VCaP (cell line): ENCODE measurements at regions not wholly inside any gene's neighbourhood (a gene's known extent, or its start where the extent isn't known, plus 50 kb on each side); places are given as distances from the start of the nearest gene placed in this dataset.
"Not testable (repeated sequence)": the region's sequence is repeated elsewhere in the genome, so short reads cannot be mapped to it uniquely, and the experiment has no call there.

Experiments
- H3K27ac ChIP-seq: fragments of 450-650 bp; 2 replicates; pipeline ENCODE4 v1.5.1; 2017
- CTCF ChIP-seq: fragments of 450-650 bp; conservative IDR thresholded peaks from 2 replicates; pipeline ENCODE4 v1.5.1; 2017; ENCODE audit warnings: mild to moderate bottlenecking, moderate library complexity

- H3K27ac ChIP-seq, result no peak overlapping the region
- TF ChIP-seq CTCF, result no peak
These were observed 159.0 kb upstream of the E2F7 start for GRCh38 chr12:77224346-77224745.

- TF ChIP-seq CTCF, result no peak
- H3K27ac ChIP-seq, result no peak overlapping the region
These were observed 157.0 kb upstream of the E2F7 start for GRCh38 chr12:77222336-77222735.

GRCh38 chr12:77220586-77220985 lies 155.2 kb upstream of the E2F7 start:
- no peak for TF ChIP-seq CTCF

GRCh38 chr12:77218278-77218677 lies 152.9 kb upstream of the E2F7 start:
- TF ChIP-seq CTCF, result no peak
- no peak overlapping the region for H3K27ac ChIP-seq

More at GRCh38 chr12:77220586-77220985, 155.2 kb upstream of the E2F7 start:
- no peak overlapping the region for H3K27ac ChIP-seq

GRCh38 chr12:77216136-77216535 lies 150.8 kb upstream of the E2F7 start:
- H3K27ac ChIP-seq, result not testable (repeated sequence)

GRCh38 chr12:77214136-77214535 lies 148.8 kb upstream of the E2F7 start:
- H3K27ac ChIP-seq, result no peak overlapping the region
- TF ChIP-seq CTCF, result no peak

- TF ChIP-seq CTCF, result no peak
- H3K27ac ChIP-seq, result no peak overlapping the region
These were observed 147.9 kb upstream of the E2F7 start for GRCh38 chr12:77213319-77213718.

GRCh38 chr12:77210724-77211123 lies 145.4 kb upstream of the E2F7 start:
- TF ChIP-seq CTCF, result no peak
- no peak overlapping the region for H3K27ac ChIP-seq
